PC-3 (cell line): ENCODE measurements at regions not wholly inside any gene's neighbourhood (a gene's known extent, or its start where the extent isn't known, plus 50 kb on each side); places are given as distances from the start of the nearest gene placed in this dataset.

Source experiments
- ATAC-seq: fragments of 200-7000 bp; cut with Tn5 transposase; 2 replicates; pipeline ENCODE4 v1.9.1; 2020; ENCODE audit warnings: mild to moderate bottlenecking, moderate library complexity
- BruUV-seq: library from RNA; stranded (reverse); fragments of 400-500 nt; replicated peaks from 2 replicates; lab custom pipeline; 2021; lab: Mats Ljungman, UMichigan
- CTCF ChIA-PET: fragments of 300-600 bp; sonication (Branson Sonifier 250); formaldehyde crosslinking; loops from one replicate; lab custom pipeline; 2022; ENCODE audit warnings: antibody characterized with exemption; lab: Charles Lee
- POLR2A ChIA-PET: fragments of 300-600 bp; sonication (Branson Sonifier 250); formaldehyde crosslinking; loops from one replicate; lab custom pipeline; 2022; ENCODE audit warnings: antibody characterized with exemption; ENCODE audit not compliant: unreplicated experiment; lab: Charles Lee
- DNase-seq: peaks from one replicate; pipeline ENCODE4 v3.0.0-alpha.2; 2015
- H2AFZ ChIP-seq: fragments of 300-600 bp; sonication (generic); 2 replicates; pipeline ENCODE4 v1.6.0; 2016; ENCODE audit warnings: antibody characterized with exemption, low read length
- H3F3A ChIP-seq: fragments of 300-600 bp; sonication (generic); one replicate; pipeline ENCODE4 v1.6.0; 2017; ENCODE audit warnings: antibody characterized with exemption, low read length, control low read depth, mild to moderate bottlenecking; ENCODE audit not compliant: unreplicated experiment
- H3K27ac ChIP-seq: fragments of 300-600 bp; sonication (generic); 2 replicates; pipeline ENCODE4 v1.5.1; 2016; ENCODE audit warnings: mild to moderate bottlenecking, low read length
- H3K27me3 ChIP-seq: fragments of 300-600 bp; sonication (generic); 2 replicates; pipeline ENCODE4 v1.6.1; 2016; ENCODE audit warnings: low read length, mixed read lengths
- H3K36me3 ChIP-seq: fragments of 300-600 bp; sonication (generic); 2 replicates; pipeline ENCODE4 v1.6.1; 2016; ENCODE audit warnings: low read depth, mixed run types, low read length, mixed read lengths
- H3K4me1 ChIP-seq: fragments of 300-600 bp; sonication (generic); 2 replicates; pipeline ENCODE4 v1.5.1; 2016; ENCODE audit warnings: low read length; ENCODE audit not compliant: insufficient read depth
- H3K4me2 ChIP-seq: fragments of 300-600 bp; sonication (generic); 2 replicates; pipeline ENCODE4 v1.6.0; 2016; ENCODE audit warnings: low read length
- H3K4me3 ChIP-seq: fragments of 300-600 bp; sonication (generic); 2 replicates; pipeline ENCODE4 v1.5.1; 2016; ENCODE audit warnings: mild to moderate bottlenecking, low read length, mixed read lengths
- H3K79me2 ChIP-seq: fragments of 300-600 bp; sonication (generic); 2 replicates; pipeline ENCODE4 v1.6.1; 2017; ENCODE audit warnings: low read length, mixed read lengths
- H3K9ac ChIP-seq: fragments of 300-600 bp; sonication (generic); 2 replicates; pipeline ENCODE4 v1.6.0; 2016; ENCODE audit warnings: mild to moderate bottlenecking, low read length
- H3K9me2 ChIP-seq: fragments of 300-600 bp; sonication (generic); replicated peaks from 2 replicates; pipeline ENCODE4 v1.6.1; 2016; ENCODE audit warnings: mixed run types, low read length, mixed read lengths
- H3K9me3 ChIP-seq: fragments of 300-600 bp; sonication (generic); 2 replicates; pipeline ENCODE4 v1.6.1; 2016; ENCODE audit warnings: low read length, mixed read lengths
- H4K20me1 ChIP-seq: fragments of 300-600 bp; sonication (generic); 2 replicates; pipeline ENCODE4 v1.6.1; 2016; ENCODE audit warnings: low read length, mixed read lengths
- EZH2 ChIP-seq: fragments of 300-600 bp; sonication (generic); IDR thresholded peaks from one replicate; pipeline ENCODE4 v1.6.1; 2017; ENCODE audit warnings: antibody characterized with exemption, mild to moderate bottlenecking, low read length; ENCODE audit not compliant: unreplicated experiment
- EZH2phosphoT487 ChIP-seq: fragments of 300-600 bp; sonication (generic); IDR thresholded peaks from 2 replicates; pipeline ENCODE4 v1.6.1; 2018; ENCODE audit warnings: mild to moderate bottlenecking, antibody characterized with exemption, low read length, borderline replicate concordance
- intact Hi-C: fragments of 100-400 bp; cut with micrococcal nuclease; formaldehyde crosslinking; loops from 2 replicates; pipeline ENCODE4 v1.9.0; 2023
- TF ChIP-seq, protein P1 (sequence below): fragments of 300-600 bp; sonication (generic); conservative IDR thresholded peaks from 2 replicates; pipeline ENCODE4 v1.5.1; 2017; ENCODE audit warnings: antibody characterized with exemption, low read depth, mild to moderate bottlenecking, low read length

DNA sequence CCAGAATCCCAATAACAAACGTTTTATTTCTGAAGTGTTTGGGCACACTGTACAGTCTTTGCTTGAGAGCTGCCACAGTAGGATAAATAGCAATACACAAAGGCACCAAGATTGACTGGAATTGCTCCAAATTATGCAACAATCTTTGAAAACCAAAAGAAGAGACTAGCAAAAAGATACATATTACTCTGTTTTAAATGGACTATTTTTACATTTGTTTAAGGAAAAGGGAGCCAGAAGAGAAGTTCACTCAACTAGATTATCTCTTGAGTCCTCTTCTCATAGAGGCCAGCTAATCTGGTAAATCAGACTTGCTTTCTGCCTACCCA, 385.0 kb upstream of the SLC30A5 start:
- TF ChIP-seq, protein P1, sequence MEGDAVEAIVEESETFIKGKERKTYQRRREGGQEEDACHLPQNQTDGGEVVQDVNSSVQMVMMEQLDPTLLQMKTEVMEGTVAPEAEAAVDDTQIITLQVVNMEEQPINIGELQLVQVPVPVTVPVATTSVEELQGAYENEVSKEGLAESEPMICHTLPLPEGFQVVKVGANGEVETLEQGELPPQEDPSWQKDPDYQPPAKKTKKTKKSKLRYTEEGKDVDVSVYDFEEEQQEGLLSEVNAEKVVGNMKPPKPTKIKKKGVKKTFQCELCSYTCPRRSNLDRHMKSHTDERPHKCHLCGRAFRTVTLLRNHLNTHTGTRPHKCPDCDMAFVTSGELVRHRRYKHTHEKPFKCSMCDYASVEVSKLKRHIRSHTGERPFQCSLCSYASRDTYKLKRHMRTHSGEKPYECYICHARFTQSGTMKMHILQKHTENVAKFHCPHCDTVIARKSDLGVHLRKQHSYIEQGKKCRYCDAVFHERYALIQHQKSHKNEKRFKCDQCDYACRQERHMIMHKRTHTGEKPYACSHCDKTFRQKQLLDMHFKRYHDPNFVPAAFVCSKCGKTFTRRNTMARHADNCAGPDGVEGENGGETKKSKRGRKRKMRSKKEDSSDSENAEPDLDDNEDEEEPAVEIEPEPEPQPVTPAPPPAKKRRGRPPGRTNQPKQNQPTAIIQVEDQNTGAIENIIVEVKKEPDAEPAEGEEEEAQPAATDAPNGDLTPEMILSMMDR = no peak
- no peak for TF ChIP-seq EZH2phosphoT487
- TF ChIP-seq EZH2 = no peak
- Histone ChIP-seq H3K4me3 (no peak overlapping the region), H4K20me1 (no peaks in the 10 kb centered on the region), H3K36me3 (no peaks in the 10 kb centered on the region), H3F3A (no peaks in the 10 kb centered on the region), H3K4me2 (no peak overlapping the region), H3K4me1 (no peaks in the 10 kb centered on the region), H3K9me2 (no peaks in the 10 kb centered on the region), H3K9ac (no peak overlapping the region), H3K27me3 (no peaks in the 10 kb centered on the region), H3K9me3 (no peaks in the 10 kb centered on the region), H2AFZ (no peak overlapping the region), H3K27ac (no peak overlapping the region), H3K79me2 (no peaks in the 10 kb centered on the region)
- intact Hi-C loops = no loop called here
- no TSS peak for BruUV-seq
- DNase-seq (no peak), ATAC-seq (no peak)
- CTCF ChIA-PET = no interaction called here
- POLR2A ChIA-PET = no interaction called here

DNA sequence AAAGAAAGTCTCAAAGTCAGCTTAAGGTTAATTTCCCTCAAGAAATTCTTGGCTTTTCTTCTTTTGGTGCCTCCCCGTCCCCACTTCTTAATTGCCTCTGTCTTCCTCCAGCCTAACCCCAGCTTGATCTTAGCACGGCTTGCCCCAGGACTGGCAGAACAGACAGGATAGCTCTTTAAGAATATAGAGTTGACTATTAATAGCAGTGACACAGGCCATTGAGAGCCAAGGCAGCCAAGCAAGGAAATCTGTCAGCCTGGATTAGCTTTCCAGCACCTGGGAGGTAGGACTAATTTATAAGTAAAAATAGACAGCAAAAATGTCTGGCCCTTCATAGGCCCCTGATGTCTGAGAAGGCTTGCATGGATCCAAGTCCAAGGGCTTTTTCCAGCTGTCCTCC, 384.6 kb upstream of the SLC30A5 start:
- ATAC-seq (no peak), DNase-seq (no peak)
- H3K9ac ChIP-seq = no peak overlapping the region
- H3K36me3 ChIP-seq = no peaks in the 10 kb centered on the region
- no peaks in the 10 kb centered on the region; the same call in 1 of the 2 replicates for H3K27me3 ChIP-seq
- no peak overlapping the region for H3K27ac ChIP-seq
- intact Hi-C loops = no loop called here
- BruUV-seq = no TSS peak
- H3K4me1 ChIP-seq = no peaks in the 10 kb centered on the region
- TF ChIP-seq EZH2 = no peak
- TF ChIP-seq EZH2phosphoT487 = no peak
- TF ChIP-seq, protein P1 = no peak
- H2AFZ ChIP-seq = no peak overlapping the region
- no peaks in the 10 kb centered on the region for H3K9me3 ChIP-seq
- no peaks in the 10 kb centered on the region for H3K9me2 ChIP-seq
- H3K79me2 ChIP-seq = no peaks in the 10 kb centered on the region
- no peak overlapping the region for H3K4me2 ChIP-seq
- CTCF ChIA-PET = no interaction called here
- POLR2A ChIA-PET = no interaction called here
- no peak overlapping the region for H3K4me3 ChIP-seq
- H4K20me1 ChIP-seq = no peaks in the 10 kb centered on the region
- no peaks in the 10 kb centered on the region for H3F3A ChIP-seq

DNA sequence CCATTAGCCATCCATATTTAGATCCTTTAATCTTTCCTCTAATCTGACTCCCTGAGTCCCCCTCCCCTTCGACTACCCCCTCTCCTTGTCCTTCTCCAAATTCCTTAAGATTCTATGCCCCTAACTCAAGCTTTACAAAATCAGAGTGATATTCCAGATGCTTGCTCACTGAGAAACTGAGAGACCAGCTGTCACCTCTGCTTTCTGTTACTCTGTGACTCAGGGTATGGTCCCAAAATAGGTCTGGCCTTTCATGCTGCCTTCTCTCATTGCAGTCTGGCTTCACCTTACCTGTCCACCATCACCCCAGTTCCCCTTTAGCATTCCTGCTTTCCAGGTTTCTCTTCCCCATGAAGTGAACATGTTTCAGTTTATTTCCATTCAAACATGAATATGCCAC, 383.3 kb upstream of the SLC30A5 start:
- Histone ChIP-seq H3K4me2 (no peak overlapping the region), H3K9ac (no peak overlapping the region), H3K9me3 (no peaks in the 10 kb centered on the region), H4K20me1 (no peaks in the 10 kb centered on the region), H3K27me3 (no peaks in the 10 kb centered on the region; the same call in 1 of the 2 replicates), H3K9me2 (no peaks in the 10 kb centered on the region), H3K36me3 (no peaks in the 10 kb centered on the region), H3F3A (no peaks in the 10 kb centered on the region), H3K27ac (no peak overlapping the region), H3K4me1 (no peaks in the 10 kb centered on the region), H3K79me2 (no peaks in the 10 kb centered on the region), H2AFZ (no peak overlapping the region), H3K4me3 (no peak overlapping the region)
- ChIA-PET CTCF (no interaction called here), POLR2A (no interaction called here)
- intact Hi-C loops = no loop called here
- ATAC-seq (no peak), DNase-seq (no peak)
- BruUV-seq = no TSS peak
- TF ChIP-seq EZH2phosphoT487 (no peak), EZH2 (no peak)
- TF ChIP-seq, protein P1 = no peak
